GM12892 (cell line): ENCODE measurements at regions not wholly inside any gene's neighbourhood (a gene's known extent, or its start where the extent isn't known, plus 50 kb on each side); places are given as distances from the start of the nearest gene placed in this dataset.

Source experiments
- DNase-seq: peaks from one replicate; pipeline ENCODE4 v3.0.0; 2011; ENCODE audit not compliant: insufficient read length
- FAIRE-seq: peaks from 2 replicates; lab custom pipeline; 2011; peaks lifted over from hg19 to GRCh38; lab: Jason Lieb, UNC
- POLR2A ChIP-seq: IDR thresholded peaks from 2 replicates; pipeline ENCODE4 v1.6.1; 2011; ENCODE audit warnings: low read depth, low read length, control low read depth
- POLR2AphosphoS5 ChIP-seq: IDR thresholded peaks from 2 replicates; pipeline ENCODE4 v1.6.1; 2011; ENCODE audit warnings: low read depth, low read length, control low read depth
- TAF1 ChIP-seq: IDR thresholded peaks from 2 replicates; pipeline ENCODE4 v1.6.1; 2011; ENCODE audit warnings: low read depth, mild to moderate bottlenecking, control low read depth, low read length, borderline replicate concordance

DNA sequence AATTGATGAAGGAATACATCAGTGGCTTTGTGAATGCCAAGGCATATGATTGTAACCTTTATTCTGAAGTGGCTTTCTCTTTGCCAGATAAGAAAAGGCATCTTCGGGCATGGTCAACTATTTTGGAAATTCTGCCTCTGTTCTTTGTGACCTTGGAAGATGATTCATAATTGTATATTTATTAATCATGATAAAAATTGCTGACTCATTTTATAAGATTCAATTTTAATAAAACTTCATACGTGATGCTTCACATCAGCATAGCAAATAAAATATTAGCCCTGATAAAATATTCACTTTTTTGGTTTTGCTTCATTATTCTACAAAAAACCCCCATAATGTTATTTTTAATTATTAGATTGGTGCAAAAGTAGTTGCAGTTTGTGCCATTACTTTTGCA is 200.5 kb downstream of the MACC1 start:
- TF ChIP-seq TAF1 (no peak), POLR2AphosphoS5 (no peak), POLR2A (no peak)
- DNase-seq (no peak), FAIRE-seq (no peak)

- FAIRE-seq (no peak), DNase-seq (no peak)
- TF ChIP-seq TAF1 (no peak), POLR2A (no peak), POLR2AphosphoS5 (no peak)
Observed at GRCh38 chr7:20013536-20013935, 203.6 kb downstream of the MACC1 start.

GRCh38 chr7:20012100-20012499 is 205.1 kb downstream of the MACC1 start:
- TF ChIP-seq TAF1 (no peak), POLR2A (no peak), POLR2AphosphoS5 (no peak)
- FAIRE-seq (no peak), DNase-seq (no peak)

- no peak for TF ChIP-seq POLR2A
- no peak for TF ChIP-seq TAF1
- no peak for TF ChIP-seq POLR2AphosphoS5
- peak; percentile 5 for FAIRE-seq
- DNase-seq: no peak
Observed at GRCh38 chr7:20010877-20011276, 206.3 kb downstream of the MACC1 start.

DNA sequence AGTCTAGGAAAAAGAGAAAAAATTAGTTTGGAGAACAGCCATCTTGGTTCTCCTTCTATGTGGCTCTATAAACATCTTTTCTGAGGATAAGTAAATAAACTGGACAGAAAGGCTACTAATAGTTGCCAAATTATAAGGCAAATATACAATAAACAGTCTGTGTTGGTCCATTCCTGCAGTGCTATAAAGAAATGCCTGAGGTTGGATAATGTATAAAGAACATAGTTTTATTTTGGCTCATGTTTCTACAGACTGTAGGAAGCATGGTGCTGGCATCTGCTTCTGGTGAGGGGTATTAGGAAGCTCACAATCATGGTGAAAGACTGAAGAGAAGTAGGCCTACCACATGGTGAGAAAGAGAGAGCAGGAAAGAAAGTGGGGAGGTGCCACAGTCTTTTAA is 209.7 kb downstream of the MACC1 start:
- no peak for FAIRE-seq
- no peak for TF ChIP-seq TAF1
- DNase-seq: no peak

DNA sequence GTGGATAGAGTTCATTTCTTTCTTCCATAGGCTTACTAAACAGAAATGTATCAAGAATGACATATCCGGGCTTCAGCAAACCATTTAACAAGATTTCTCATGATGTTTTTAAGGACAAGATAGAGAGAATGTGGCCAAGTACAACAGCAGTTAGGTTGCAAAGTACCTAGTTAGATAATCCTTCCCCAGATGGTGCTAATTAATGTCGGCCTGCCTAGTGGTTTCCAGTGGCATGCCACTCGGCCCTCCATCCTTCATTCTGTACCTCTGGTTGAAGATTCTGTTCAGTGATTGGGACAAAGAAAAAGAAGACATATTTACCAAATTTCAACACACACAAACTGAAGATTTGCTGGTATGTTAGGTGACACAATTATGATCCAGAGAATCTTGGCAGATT is 212.1 kb downstream of the MACC1 start:
- DNase-seq (no peak), FAIRE-seq (no peak)
- no peak for TF ChIP-seq POLR2A
- no peak for TF ChIP-seq POLR2AphosphoS5
- no peak for TF ChIP-seq TAF1

DNA sequence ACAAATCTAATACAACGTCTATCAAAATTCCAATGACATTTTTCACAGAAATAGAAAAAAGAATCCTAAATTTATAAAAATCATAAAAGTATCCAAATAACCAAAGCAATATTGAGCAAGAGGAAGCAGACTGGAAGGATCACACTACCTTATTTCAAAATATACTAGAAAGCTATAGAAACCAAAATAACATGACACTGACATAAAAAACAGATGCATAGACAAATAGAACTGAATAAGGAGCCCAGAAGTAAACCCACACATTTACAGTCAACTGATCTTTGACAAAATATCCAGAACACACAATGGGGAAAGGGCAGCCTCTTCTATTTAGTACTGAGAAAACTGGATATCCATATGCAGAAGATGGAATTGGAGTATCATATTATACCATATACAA is 217.5 kb downstream of the MACC1 start:
- FAIRE-seq: no peak
- no peak for DNase-seq
- no peak for TF ChIP-seq POLR2AphosphoS5
- TF ChIP-seq POLR2A: no peak
- no peak for TF ChIP-seq TAF1

DNA sequence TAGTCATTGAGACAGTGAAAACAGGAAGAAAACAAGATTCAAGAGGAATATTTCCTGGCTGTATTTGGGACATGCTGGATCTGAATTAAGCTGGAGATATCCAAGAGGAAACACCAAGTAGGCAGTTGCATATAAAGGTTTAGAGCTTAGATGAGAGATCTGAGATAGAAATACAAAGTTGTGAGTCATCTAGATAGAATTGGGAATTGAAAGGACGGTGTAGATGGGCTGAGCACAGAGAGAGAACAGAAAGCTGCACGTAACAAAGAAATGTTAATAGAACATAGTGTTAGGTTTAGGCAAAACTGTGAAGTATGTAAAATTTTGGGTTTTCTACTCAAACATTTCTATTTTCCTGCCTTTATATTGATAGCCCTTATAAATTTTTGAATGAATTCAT is 218.5 kb upstream of the TMEM196 start:
- no peak for DNase-seq
- FAIRE-seq: no peak
- no peak for TF ChIP-seq TAF1
- no peak for TF ChIP-seq POLR2A
- TF ChIP-seq POLR2AphosphoS5: no peak

DNA sequence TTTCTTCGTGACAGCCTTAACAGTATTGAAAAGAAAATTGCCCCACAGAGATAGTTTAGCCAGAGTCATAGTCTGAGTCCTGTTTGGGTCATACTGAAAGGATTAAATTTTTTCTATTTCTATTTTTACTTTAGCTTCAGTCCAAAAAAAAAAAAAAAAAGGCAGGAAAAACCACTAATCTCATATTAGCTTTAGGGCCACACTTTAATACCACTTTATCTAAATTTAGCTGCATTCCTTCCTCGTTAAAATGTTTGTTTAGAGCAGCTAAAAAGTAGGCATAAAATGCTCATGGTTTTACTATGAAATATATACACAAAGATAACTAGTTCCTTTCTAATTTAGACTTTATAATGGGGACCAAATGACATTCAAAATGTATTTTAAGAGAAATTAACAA is 216.5 kb upstream of the TMEM196 start:
- TF ChIP-seq TAF1 (no peak), POLR2A (no peak), POLR2AphosphoS5 (no peak)
- FAIRE-seq (no peak), DNase-seq (no peak)

GRCh38 chr7:19988860-19989259 is 215.4 kb upstream of the TMEM196 start:
- TF ChIP-seq POLR2A: no peak
- no peak for TF ChIP-seq TAF1
- no peak for TF ChIP-seq POLR2AphosphoS5
- FAIRE-seq (no peak), DNase-seq (no peak)

DNA sequence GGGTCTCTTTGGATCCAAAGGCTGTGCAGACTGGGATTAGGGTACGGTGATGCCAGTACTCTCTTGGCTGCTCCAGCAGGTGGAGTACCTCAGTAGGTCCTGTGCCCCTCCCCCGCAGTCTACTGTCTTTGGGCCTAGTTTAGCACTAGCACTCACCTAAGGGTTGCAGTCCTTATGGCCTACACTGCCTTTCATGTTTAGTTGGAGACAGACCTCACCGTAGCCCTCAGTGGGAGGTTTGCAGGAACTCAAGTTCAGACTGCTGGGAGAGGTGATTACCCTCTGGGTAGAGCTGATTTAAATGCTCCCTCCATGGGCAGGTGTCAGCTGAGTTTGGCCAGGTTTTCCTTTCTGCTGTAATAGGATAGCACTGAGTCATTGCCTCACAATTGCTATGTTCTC is 210.8 kb upstream of the TMEM196 start:
- FAIRE-seq (no peak), DNase-seq (no peak)
- TF ChIP-seq POLR2A (no peak), TAF1 (no peak), POLR2AphosphoS5 (no peak)

DNA sequence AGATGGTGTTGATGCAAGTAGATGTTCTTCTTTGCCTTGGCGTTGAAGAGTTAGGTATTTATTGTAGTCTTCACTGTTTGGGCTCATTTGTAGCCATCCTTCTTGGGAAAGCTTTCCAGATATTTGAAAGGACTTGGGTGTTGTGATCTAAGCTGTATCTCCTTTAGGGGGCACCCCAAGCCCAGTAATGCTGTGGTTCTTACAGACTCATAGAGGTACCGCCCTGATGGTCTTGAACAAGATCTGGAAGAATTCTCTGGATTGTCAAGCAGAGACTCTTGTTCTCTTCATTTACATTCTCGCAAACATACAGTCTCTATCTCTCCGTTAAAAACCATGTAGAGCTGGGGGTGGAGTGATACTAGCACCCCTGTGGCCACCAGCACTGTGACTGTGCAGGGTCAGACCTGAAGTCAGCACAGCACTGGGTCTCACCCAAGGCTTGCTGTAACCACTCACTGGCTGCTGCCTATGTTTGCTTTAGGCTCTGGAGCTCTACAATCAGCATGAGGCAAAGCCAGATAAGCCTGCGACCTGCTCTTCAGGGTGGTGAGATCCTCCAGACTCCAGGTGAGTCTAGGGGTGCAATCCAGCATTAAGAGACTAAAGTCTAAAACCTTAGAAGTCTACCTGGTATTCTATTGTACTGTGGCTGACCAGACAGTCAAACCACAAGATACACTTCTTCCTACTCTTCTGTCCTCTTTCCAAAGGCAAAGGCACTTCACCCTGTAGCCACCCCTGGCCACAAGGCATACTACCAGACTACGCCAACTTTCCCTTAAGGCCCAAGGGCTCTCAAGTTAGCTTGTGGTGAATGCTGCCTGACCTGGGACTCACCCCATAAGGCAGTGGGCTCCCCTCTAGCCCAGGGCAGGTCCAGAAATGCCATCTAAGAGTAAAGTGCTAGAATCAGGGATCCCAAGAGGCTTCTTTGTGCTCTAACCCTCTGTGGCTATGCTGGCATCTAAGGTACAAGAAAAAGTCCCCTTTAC is 209.7 kb upstream of the TMEM196 start:
- DNase-seq: no peak
- FAIRE-seq: no peak
- no peak for TF ChIP-seq TAF1
- TF ChIP-seq POLR2AphosphoS5: no peak
- TF ChIP-seq POLR2A: no peak
